ENCODE measurements at regions not wholly inside any gene's neighbourhood (a gene's known extent, or its start where the extent isn't known, plus 50 kb on each side); places are given as distances from the start of the nearest gene placed in this dataset.

DNA sequence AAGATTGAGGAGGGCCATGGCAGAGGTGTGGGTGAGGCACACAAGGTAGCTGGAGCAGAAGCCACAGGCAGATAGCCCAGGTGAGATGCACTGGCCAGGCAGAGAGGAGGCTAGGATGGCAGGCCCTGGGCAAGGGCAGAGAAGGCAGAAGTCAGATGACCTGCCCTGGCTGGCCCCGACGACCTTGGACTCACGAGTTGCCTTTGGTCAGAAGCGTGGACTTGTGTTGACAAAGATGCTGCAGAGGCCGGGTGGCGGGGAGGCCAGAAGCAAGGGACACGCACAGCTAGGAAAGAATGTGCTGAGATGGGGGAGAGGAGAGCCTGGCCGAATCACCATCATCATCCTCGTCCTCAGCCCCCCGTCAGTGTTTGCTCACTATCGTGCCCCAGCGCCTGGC is 123.7 kb downstream of the RBFOX3 start:
- 51 to 56% methylated on average over 12 of the region's 12 CpGs for WGBS, 2 donors
- Histone ChIP-seq H3K27ac (no peak overlapping the region), H3K27me3 (peaks cover 0 to 9% of the 10 kb centered on the region in 2 donors), H3K4me1 (no peaks in the 10 kb centered on the region), H3K4me3 (no peak overlapping the region), H3K36me3 (replicated peaks in 1 of 2; ENCODE audit: insufficient read depth in 1 of 2, low read depth in 2 of 2) (no peaks in the 10 kb centered on the region), H3K9me3 (no peaks in the 10 kb centered on the region)
- DNase-seq (no peak), ATAC-seq (no peak)
- TF ChIP-seq POLR2A (IDR thresholded peaks at IDR 0.05): no peak
- intact Hi-C loops (cut with DNase I): no loop called here

DNA sequence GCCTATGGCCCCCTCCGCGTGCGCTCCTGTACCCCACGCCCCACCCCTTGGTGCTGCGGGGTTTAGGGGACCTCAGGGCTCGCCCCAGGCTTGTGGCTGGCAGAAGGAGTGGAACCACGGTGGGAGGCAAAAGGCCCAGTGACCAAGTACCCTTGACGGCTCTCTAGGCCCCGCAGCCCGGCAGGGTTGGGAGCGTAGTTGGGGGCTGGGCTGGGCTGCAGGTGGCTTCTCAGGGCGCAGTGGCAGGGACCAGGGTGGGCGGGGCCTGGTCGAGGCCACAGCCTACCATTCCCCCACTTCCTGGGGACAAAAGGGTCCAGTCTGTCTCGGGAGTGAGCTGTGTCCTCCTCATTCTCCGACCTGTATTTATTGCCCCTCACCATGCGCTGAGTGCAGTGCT is 124.9 kb downstream of the RBFOX3 start:
- Histone ChIP-seq H3K9me3 (no peaks in the 10 kb centered on the region), H3K4me3 (no peak overlapping the region), H3K27me3 (peaks cover 0 to 13% of the 10 kb centered on the region in 2 donors), H3K36me3 (replicated peaks in 1 of 2; ENCODE audit: insufficient read depth in 1 of 2, low read depth in 2 of 2) (no peaks in the 10 kb centered on the region), H3K4me1 (no peaks in the 10 kb centered on the region), H3K27ac (no peak overlapping the region)
- ATAC-seq: no peak
- intact Hi-C loops (cut with DNase I): no loop called here
- WGBS, 2 donors: 37 to 40% methylated on average over 14 to 17 of the region's 17 CpGs
- no peak for DNase-seq
- TF ChIP-seq, protein P1, sequence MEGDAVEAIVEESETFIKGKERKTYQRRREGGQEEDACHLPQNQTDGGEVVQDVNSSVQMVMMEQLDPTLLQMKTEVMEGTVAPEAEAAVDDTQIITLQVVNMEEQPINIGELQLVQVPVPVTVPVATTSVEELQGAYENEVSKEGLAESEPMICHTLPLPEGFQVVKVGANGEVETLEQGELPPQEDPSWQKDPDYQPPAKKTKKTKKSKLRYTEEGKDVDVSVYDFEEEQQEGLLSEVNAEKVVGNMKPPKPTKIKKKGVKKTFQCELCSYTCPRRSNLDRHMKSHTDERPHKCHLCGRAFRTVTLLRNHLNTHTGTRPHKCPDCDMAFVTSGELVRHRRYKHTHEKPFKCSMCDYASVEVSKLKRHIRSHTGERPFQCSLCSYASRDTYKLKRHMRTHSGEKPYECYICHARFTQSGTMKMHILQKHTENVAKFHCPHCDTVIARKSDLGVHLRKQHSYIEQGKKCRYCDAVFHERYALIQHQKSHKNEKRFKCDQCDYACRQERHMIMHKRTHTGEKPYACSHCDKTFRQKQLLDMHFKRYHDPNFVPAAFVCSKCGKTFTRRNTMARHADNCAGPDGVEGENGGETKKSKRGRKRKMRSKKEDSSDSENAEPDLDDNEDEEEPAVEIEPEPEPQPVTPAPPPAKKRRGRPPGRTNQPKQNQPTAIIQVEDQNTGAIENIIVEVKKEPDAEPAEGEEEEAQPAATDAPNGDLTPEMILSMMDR (IDR thresholded peaks at IDR 0.05): no peak
- no peak for TF ChIP-seq POLR2A (IDR thresholded peaks at IDR 0.05)

GRCh38 chr17:79485419-79485985 is 125.3 kb downstream of the RBFOX3 start:
- WGBS, 2 donors: 38 to 52% methylated on average over 10 to 22 of the region's 22 CpGs
- H3K36me3 ChIP-seq (replicated peaks in 1 of 2; ENCODE audit: insufficient read depth in 1 of 2, low read depth in 2 of 2): no peaks in the 10 kb centered on the region
- no peak for DNase-seq
- H3K4me3 ChIP-seq: no peak overlapping the region
- TF ChIP-seq POLR2A (IDR thresholded peaks at IDR 0.05): no peak
- TF ChIP-seq, protein P1 (IDR thresholded peaks at IDR 0.05): no peak
- no peaks in the 10 kb centered on the region for H3K4me1 ChIP-seq
- no peak for ATAC-seq
- H3K27me3 ChIP-seq: peaks cover 0 to 17% of the 10 kb centered on the region in 2 donors
- intact Hi-C loops (cut with DNase I): no loop called here
- H3K9me3 ChIP-seq: no peaks in the 10 kb centered on the region
- no peak overlapping the region for H3K27ac ChIP-seq

GRCh38 chr17:79484600-79485418 is 126.0 kb downstream of the RBFOX3 start:
- H3K36me3 ChIP-seq (replicated peaks in 1 of 2; ENCODE audit: insufficient read depth in 1 of 2, low read depth in 2 of 2): no peaks in the 10 kb centered on the region
- no peak overlapping the region for H3K27ac ChIP-seq
- no peaks in the 10 kb centered on the region for H3K4me1 ChIP-seq
- no peak overlapping the region for H3K4me3 ChIP-seq
- intact Hi-C loops (cut with DNase I): no loop called here
- 26 to 46% methylated on average over 8 to 11 of the region's 11 CpGs for WGBS, 2 donors
- TF ChIP-seq, protein P1 (IDR thresholded peaks at IDR 0.05): no peak
- no peak for TF ChIP-seq POLR2A (IDR thresholded peaks at IDR 0.05)
- peaks cover 0 to 17% of the 10 kb centered on the region in 2 donors for H3K27me3 ChIP-seq
- no peak for DNase-seq
- H3K9me3 ChIP-seq: no peaks in the 10 kb centered on the region
- ATAC-seq: no peak

- no peak overlapping the region for H3K4me3 ChIP-seq
- TF ChIP-seq, protein P1 (IDR thresholded peaks at IDR 0.05): no peak
- no peak for TF ChIP-seq POLR2A (IDR thresholded peaks at IDR 0.05)
- H3K27ac ChIP-seq: no peak overlapping the region
- intact Hi-C loops (cut with DNase I): no loop called here
- H3K9me3 ChIP-seq: no peaks in the 10 kb centered on the region
- WGBS, 2 donors: 17 to 19% methylated on average over 5 of the region's 5 CpGs
- no peaks in the 10 kb centered on the region for H3K36me3 ChIP-seq (replicated peaks in 1 of 2; ENCODE audit: insufficient read depth in 1 of 2, low read depth in 2 of 2)
- ATAC-seq: no peak
- DNase-seq: no peak
- H3K27me3 ChIP-seq: peaks cover 0 to 17% of the 10 kb centered on the region in 2 donors
- no peaks in the 10 kb centered on the region for H3K4me1 ChIP-seq
Measured at GRCh38 chr17:79483842-79484241, 127.0 kb downstream of the RBFOX3 start.

All from body of pancreas (tissue), 4 donors.